Spleen (tissue), 11 donors: ENCODE measurements at regions not wholly inside any gene's neighbourhood (a gene's known extent, or its start where the extent isn't known, plus 50 kb on each side); places are given as distances from the start of the nearest gene placed in this dataset.

Experiments
- DNase-seq: peaks from one replicate; pipeline ENCODE4 v3.0.0-alpha.2; 2020
- H3K27ac ChIP-seq, 8 donors: fragments of 200-600 bp; sonication (generic) in 7 of 8; 1 replicate in 4 of 8; 2 replicates in 4 of 8; pipeline versions ENCODE4 v1.5.0 to v1.8.0; 2016 to 2021; ENCODE audit warnings: inconsistent platforms in 4 of 8, mild to moderate bottlenecking in 4 of 8, moderate library complexity in 1 of 8
- H3K27me3 ChIP-seq, 7 donors: fragments of 200-600 bp; sonication (generic) in 6 of 7; replicated peaks in 1 of 7; 1 replicate in 4 of 7; 2 replicates in 3 of 7; pipeline versions ENCODE4 v1.5.0 to v1.8.0; 2016 to 2021; ENCODE audit warnings: inconsistent platforms in 3 of 7, mild to moderate bottlenecking in 1 of 7
- H3K36me3 ChIP-seq, 6 donors: fragments of 200-600 bp; sonication (generic) in 5 of 6; 1 replicate in 4 of 6; 2 replicates in 2 of 6; pipeline versions ENCODE4 v1.5.0 to v1.8.0; 2016 to 2021; ENCODE audit warnings: inconsistent platforms in 2 of 6
- H3K4me1 ChIP-seq, 6 donors: fragments of 200-600 bp; sonication (generic) in 5 of 6; 1 replicate in 3 of 6; 2 replicates in 3 of 6; pipeline versions ENCODE4 v1.5.0 to v1.8.0; 2016 to 2021; ENCODE audit warnings: inconsistent platforms in 3 of 6
- H3K4me3 ChIP-seq, 8 donors: fragments of 200-600 bp; sonication (generic) in 7 of 8; 1 replicate in 4 of 8; 2 replicates in 4 of 8; pipeline versions ENCODE4 v1.5.0 to v1.8.0; 2016 to 2021; ENCODE audit warnings: inconsistent platforms in 4 of 8, mild to moderate bottlenecking in 4 of 8, moderate library complexity in 2 of 8
- H3K9me3 ChIP-seq, 8 donors: fragments of 200-600 bp; sonication (generic) in 7 of 8; 1 replicate in 4 of 8; 2 replicates in 4 of 8; pipeline versions ENCODE4 v1.5.0 to v1.8.0; 2016 to 2021; ENCODE audit warnings: inconsistent platforms in 4 of 8
- POLR2A ChIP-seq, 3 donors: fragments of 450-650 bp; IDR thresholded peaks; one replicate each; pipeline ENCODE4 v1.5.1; 2017; ENCODE audit warnings: antibody characterized with exemption in 3 of 3, mild to moderate bottlenecking in 1 of 3
- POLR2AphosphoS5 ChIP-seq, 3 donors: sonication (generic); formaldehyde crosslinking; IDR thresholded peaks; one replicate each; pipeline ENCODE4 v1.5.1; 2017; ENCODE audit warnings: antibody characterized with exemption in 3 of 3
- WGBS, 5 donors: extraction: QIAGEN DNeasy Blood & Tissue Kit in 3 of 5; methylation state at CpG; one replicate each; pipeline versions ENCODE4 v1.1.5 to v1.1.7; 2013 to 2018; 5-methylcytosine and 5-hydroxymethylcytosine counted together
- intact Hi-C: fragments of 100-400 bp; cut with DNase I; formaldehyde crosslinking; loops from one replicate; pipeline ENCODE4 v1.15.0; 2023; ENCODE audit warnings: low total_unique reads
- TF ChIP-seq, protein P1 (sequence below), 11 experiments: fragments of 200-600 bp in 7 of 11; fragments of 450-650 bp in 4 of 11; sonication (generic) in 4 of 11; IDR thresholded peaks in 8 of 11; conservative IDR thresholded peaks in 3 of 11; 1 replicate in 7 of 11; 2 replicates in 4 of 11; pipeline versions ENCODE4 v1.4.0 to v1.8.0; 2016 to 2021; ENCODE audit warnings: antibody characterized with exemption in 11 of 11, inconsistent platforms in 4 of 11, mild to moderate bottlenecking in 1 of 11
- donor health status: healthy with polysubstance abuse.
- donor health status: DM: no; HTN: no; CAD: no; lungs with moderate emphysema.
- donor health status: DM: no; HTN: no; CAD: no.
- donor health status: Bipolar disorder and iron deficiency.
- donor health status: healthy.
- donor health status: DM: no; HTN: no; CAD: no.
- donor health status: DM: yes; HTN: yes; CAD: no.

DNA sequence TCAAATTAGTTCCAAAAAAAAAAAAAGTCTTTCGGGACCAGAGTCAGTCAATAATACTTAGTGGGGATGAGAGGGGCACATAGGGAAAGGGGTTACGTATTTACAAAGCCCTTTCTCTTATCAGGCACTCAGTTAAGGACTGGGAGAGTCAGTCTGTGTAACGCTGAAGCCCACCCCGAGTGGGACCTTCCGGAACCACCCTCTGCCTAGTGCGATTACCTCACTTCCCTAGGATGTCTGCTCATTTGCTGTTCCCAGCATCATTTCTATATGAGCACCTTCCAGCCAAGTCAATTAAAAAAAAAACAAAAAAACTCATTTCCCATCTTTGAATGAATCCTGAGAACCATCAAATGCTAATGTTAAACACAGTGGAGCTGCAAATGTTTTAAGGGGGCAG is 76.9 kb downstream of the BMP4 start:
- intact Hi-C loops: no loop called here
- WGBS, 5 donors: 81 to 87% (median 83%) methylated on average over 6 of the region's 6 CpGs
- no peak overlapping the region for H3K27ac ChIP-seq

DNA sequence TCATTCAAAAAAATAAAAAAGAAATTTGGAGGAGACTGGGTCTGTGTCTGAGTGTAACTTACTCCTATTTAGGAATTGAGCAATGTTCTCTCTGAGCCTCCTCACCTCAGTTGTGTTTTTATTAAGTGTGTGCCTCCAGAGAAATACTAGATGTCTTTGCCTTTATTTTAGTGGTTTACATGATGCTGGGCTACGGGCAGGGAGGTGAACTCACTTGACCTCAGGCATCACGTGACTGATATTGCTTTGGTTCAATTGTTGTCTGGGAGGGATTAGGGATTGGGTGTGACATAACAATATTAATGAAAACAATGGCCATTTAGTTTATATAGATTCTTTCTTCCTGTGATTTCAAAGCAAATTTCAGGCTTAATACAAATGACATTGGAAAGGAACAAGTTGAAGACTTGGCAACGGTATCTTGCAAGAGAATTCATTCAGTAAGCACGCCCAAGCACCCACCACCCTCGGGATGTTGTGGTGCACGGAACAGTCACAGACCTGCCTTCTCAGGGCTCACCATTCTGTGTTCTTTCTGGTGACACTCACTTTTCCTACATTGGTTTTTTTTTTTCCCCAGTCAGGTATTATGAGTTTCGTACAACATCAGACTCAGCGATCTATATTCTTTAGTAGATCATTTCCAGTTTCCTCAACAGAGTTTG is 77.5 kb downstream of the BMP4 start:
- Histone ChIP-seq H3K4me3 (no peak overlapping the region), H3K4me1 (no peaks in the 10 kb centered on the region), H3K36me3 (no peaks in the 10 kb centered on the region), H3K27ac (no peak overlapping the region), H3K27me3 (no peaks in the 10 kb centered on the region), H3K9me3 (no peaks in the 10 kb centered on the region)
- DNase-seq: no peak
- 73 to 79% (median 76%) methylated on average over 8 of the region's 8 CpGs for WGBS, 5 donors
- intact Hi-C loops: no loop called here
- TF ChIP-seq, protein P1, sequence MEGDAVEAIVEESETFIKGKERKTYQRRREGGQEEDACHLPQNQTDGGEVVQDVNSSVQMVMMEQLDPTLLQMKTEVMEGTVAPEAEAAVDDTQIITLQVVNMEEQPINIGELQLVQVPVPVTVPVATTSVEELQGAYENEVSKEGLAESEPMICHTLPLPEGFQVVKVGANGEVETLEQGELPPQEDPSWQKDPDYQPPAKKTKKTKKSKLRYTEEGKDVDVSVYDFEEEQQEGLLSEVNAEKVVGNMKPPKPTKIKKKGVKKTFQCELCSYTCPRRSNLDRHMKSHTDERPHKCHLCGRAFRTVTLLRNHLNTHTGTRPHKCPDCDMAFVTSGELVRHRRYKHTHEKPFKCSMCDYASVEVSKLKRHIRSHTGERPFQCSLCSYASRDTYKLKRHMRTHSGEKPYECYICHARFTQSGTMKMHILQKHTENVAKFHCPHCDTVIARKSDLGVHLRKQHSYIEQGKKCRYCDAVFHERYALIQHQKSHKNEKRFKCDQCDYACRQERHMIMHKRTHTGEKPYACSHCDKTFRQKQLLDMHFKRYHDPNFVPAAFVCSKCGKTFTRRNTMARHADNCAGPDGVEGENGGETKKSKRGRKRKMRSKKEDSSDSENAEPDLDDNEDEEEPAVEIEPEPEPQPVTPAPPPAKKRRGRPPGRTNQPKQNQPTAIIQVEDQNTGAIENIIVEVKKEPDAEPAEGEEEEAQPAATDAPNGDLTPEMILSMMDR (IDR thresholded peaks at IDR 0.05 in 8 of 11, conservative IDR thresholded peaks at IDR 0.05 in 3 of 11): no peak
- TF ChIP-seq POLR2AphosphoS5 (IDR thresholded peaks at IDR 0.05) (no peak), POLR2A (IDR thresholded peaks at IDR 0.05) (no peak)

More for the DNA sequence above, 76.9 kb downstream of the BMP4 start:
- Histone ChIP-seq H3K36me3 (no peaks in the 10 kb centered on the region), H3K4me1 (no peaks in the 10 kb centered on the region), H3K4me3 (no peak overlapping the region), H3K27me3 (no peaks in the 10 kb centered on the region), H3K9me3 (no peaks in the 10 kb centered on the region)
- TF ChIP-seq POLR2AphosphoS5 (IDR thresholded peaks at IDR 0.05) (no peak), POLR2A (IDR thresholded peaks at IDR 0.05) (no peak)
- TF ChIP-seq, protein P1 (IDR thresholded peaks at IDR 0.05 in 8 of 11, conservative IDR thresholded peaks at IDR 0.05 in 3 of 11): no peak
- DNase-seq: no peak

DNA sequence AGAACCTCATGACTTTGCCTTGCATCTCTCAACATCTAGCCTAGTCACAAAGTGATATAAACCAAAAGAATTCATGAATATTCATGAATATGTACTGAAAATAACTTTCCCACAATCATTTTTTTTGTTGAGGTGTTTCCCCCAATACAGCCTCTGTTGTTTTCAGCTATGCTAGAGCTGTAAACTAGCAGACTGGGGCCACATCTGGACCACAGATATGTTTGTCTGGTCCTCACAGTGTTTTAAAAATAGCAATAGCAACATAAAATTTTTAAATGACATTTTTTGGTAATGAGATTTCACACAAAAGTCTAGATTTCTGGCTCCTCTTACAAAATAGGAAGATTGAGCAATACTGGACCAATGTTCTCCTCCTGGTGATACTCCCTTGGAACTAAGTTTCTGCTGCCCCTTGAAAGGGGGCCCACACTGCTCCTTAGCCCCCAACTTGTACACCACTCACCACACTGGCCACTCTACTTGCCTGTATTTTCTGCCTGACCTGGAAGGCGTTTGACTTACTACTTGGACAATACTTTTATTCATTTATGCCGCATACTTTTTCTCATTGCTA is 81.2 kb downstream of the BMP4 start:
- H3K4me1 ChIP-seq: no peaks in the 10 kb centered on the region
- no peak overlapping the region for H3K4me3 ChIP-seq
- H3K27ac ChIP-seq: no peak overlapping the region
- no peak for DNase-seq
- intact Hi-C loops: no loop called here
- 90 to 98% (median 93%) methylated on average over 2 of the region's 2 CpGs for WGBS, 5 donors
- no peaks in the 10 kb centered on the region for H3K36me3 ChIP-seq
- TF ChIP-seq, protein P1 (IDR thresholded peaks at IDR 0.05 in 8 of 11, conservative IDR thresholded peaks at IDR 0.05 in 3 of 11): no peak
- no peak for TF ChIP-seq POLR2A (IDR thresholded peaks at IDR 0.05)
- no peaks in the 10 kb centered on the region for H3K27me3 ChIP-seq
- no peaks in the 10 kb centered on the region for H3K9me3 ChIP-seq

DNA sequence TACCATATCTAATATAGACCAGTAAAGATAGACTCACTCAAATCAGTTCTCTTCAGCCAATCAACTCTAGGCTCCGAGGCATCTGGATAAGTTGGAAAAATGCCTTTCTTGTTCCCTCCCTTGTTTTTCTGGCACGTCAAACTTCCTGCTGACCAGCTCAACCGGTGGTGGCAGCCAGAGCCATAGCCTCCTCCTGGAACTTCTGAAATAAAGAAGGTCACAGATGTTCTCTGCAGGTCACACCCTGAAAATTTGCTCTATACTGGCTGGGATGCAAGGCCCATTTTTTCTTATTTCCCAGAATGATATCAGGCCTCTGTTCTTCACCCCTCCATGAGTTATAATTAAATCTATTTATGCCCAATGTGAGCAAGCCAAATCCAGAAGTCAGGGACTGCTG is 81.9 kb downstream of the BMP4 start:
- H3K4me3 ChIP-seq: no peak overlapping the region
- no peaks in the 10 kb centered on the region for H3K27me3 ChIP-seq
- H3K36me3 ChIP-seq: no peaks in the 10 kb centered on the region
- H3K9me3 ChIP-seq: no peaks in the 10 kb centered on the region
- 35 to 79% (median 60%) methylated on average over 3 of the region's 3 CpGs for WGBS, 5 donors
- intact Hi-C loops: no loop called here
- no peak for DNase-seq
- TF ChIP-seq POLR2AphosphoS5 (IDR thresholded peaks at IDR 0.05) (no peak), POLR2A (IDR thresholded peaks at IDR 0.05) (no peak)
- TF ChIP-seq, protein P1 (IDR thresholded peaks at IDR 0.05 in 8 of 11, conservative IDR thresholded peaks at IDR 0.05 in 3 of 11): no peak
- H3K4me1 ChIP-seq: no peaks in the 10 kb centered on the region
- H3K27ac ChIP-seq: no peak overlapping the region
